ENCODE measurements at regions not wholly inside any gene's neighbourhood (a gene's known extent, or its start where the extent isn't known, plus 50 kb on each side); places are given as distances from the start of the nearest gene placed in this dataset.

GRCh38 chr20:43294031-43294430 lies 104.3 kb upstream of the PTPRT start:
- TF ChIP-seq CTCF (IDR thresholded peaks at IDR 0.05; ENCODE audit: partially characterized antibody, unreplicated experiment) = no peak
- H3K4me3 Mint-ChIP-seq (ENCODE audit: unreplicated experiment) = no peak overlapping the region
- peaks cover 2% of the 10 kb centered on the region for H3K27me3 Mint-ChIP-seq (ENCODE audit: unreplicated experiment)
- no peaks in the 10 kb centered on the region for H3K9me3 Mint-ChIP-seq (ENCODE audit: unreplicated experiment)
- no peaks in the 10 kb centered on the region for H3K36me3 Mint-ChIP-seq (ENCODE audit: unreplicated experiment)
- no peak for DNase-seq
- no peaks in the 10 kb centered on the region for H3K4me1 Mint-ChIP-seq (ENCODE audit: low read depth, unreplicated experiment)
- H3K27ac Mint-ChIP-seq (ENCODE audit: unreplicated experiment) = no peak overlapping the region

- DNase-seq = no peak
- peaks cover 2% of the 10 kb centered on the region for H3K27me3 Mint-ChIP-seq (ENCODE audit: unreplicated experiment)
- H3K27ac Mint-ChIP-seq (ENCODE audit: unreplicated experiment) = no peak overlapping the region
- TF ChIP-seq CTCF (IDR thresholded peaks at IDR 0.05; ENCODE audit: partially characterized antibody, unreplicated experiment) = no peak
- H3K9me3 Mint-ChIP-seq (ENCODE audit: unreplicated experiment) = peaks cover 2% of the 10 kb centered on the region
- H3K4me3 Mint-ChIP-seq (ENCODE audit: unreplicated experiment) = no peak overlapping the region
- H3K4me1 Mint-ChIP-seq (ENCODE audit: low read depth, unreplicated experiment) = no peaks in the 10 kb centered on the region
- no peaks in the 10 kb centered on the region for H3K36me3 Mint-ChIP-seq (ENCODE audit: unreplicated experiment)
Measured at GRCh38 chr20:43293068-43293786, 103.5 kb upstream of the PTPRT start.

GRCh38 chr20:43292222-43292621 lies 102.5 kb upstream of the PTPRT start:
- no peak for TF ChIP-seq CTCF (IDR thresholded peaks at IDR 0.05; ENCODE audit: partially characterized antibody, unreplicated experiment)
- Mint-ChIP-seq H3K9me3 (ENCODE audit: unreplicated experiment) (peaks cover 2% of the 10 kb centered on the region), H3K4me1 (ENCODE audit: low read depth, unreplicated experiment) (no peaks in the 10 kb centered on the region), H3K4me3 (ENCODE audit: unreplicated experiment) (no peak overlapping the region), H3K27ac (ENCODE audit: unreplicated experiment) (no peak overlapping the region), H3K27me3 (ENCODE audit: unreplicated experiment) (peaks cover 2% of the 10 kb centered on the region), H3K36me3 (ENCODE audit: unreplicated experiment) (no peaks in the 10 kb centered on the region)
- no peak for DNase-seq

- no peak for TF ChIP-seq CTCF (IDR thresholded peaks at IDR 0.05; ENCODE audit: partially characterized antibody, unreplicated experiment)
- Mint-ChIP-seq H3K27me3 (ENCODE audit: unreplicated experiment) (peaks cover 2% of the 10 kb centered on the region), H3K4me3 (ENCODE audit: unreplicated experiment) (no peak overlapping the region), H3K36me3 (ENCODE audit: unreplicated experiment) (no peaks in the 10 kb centered on the region), H3K27ac (ENCODE audit: unreplicated experiment) (no peak overlapping the region), H3K4me1 (ENCODE audit: low read depth, unreplicated experiment) (no peaks in the 10 kb centered on the region), H3K9me3 (ENCODE audit: unreplicated experiment) (peaks cover 2% of the 10 kb centered on the region)
- DNase-seq = no peak
Measured at GRCh38 chr20:43287637-43288036, 97.9 kb upstream of the PTPRT start.

GRCh38 chr20:43285170-43285569 lies 95.5 kb upstream of the PTPRT start:
- no peak overlapping the region for H3K27ac Mint-ChIP-seq (ENCODE audit: unreplicated experiment)
- H3K27me3 Mint-ChIP-seq (ENCODE audit: unreplicated experiment) = no peaks in the 10 kb centered on the region
- TF ChIP-seq CTCF (IDR thresholded peaks at IDR 0.05; ENCODE audit: partially characterized antibody, unreplicated experiment) = no peak
- no peaks in the 10 kb centered on the region for H3K36me3 Mint-ChIP-seq (ENCODE audit: unreplicated experiment)
- no peak for DNase-seq
- H3K4me1 Mint-ChIP-seq (ENCODE audit: low read depth, unreplicated experiment) = peaks cover 7% of the 10 kb centered on the region
- H3K9me3 Mint-ChIP-seq (ENCODE audit: unreplicated experiment) = peaks cover 5% of the 10 kb centered on the region
- H3K4me3 Mint-ChIP-seq (ENCODE audit: unreplicated experiment) = no peak overlapping the region

Data from glutamatergic neuron (in vitro differentiated cells).